ENCODE measurements at regions not wholly inside any gene's neighbourhood (a gene's known extent, or its start where the extent isn't known, plus 50 kb on each side); places are given as distances from the start of the nearest gene placed in this dataset.
A peak's percentile ranks its signal among the peaks of the same experiment; 100 is the strongest.

DNA sequence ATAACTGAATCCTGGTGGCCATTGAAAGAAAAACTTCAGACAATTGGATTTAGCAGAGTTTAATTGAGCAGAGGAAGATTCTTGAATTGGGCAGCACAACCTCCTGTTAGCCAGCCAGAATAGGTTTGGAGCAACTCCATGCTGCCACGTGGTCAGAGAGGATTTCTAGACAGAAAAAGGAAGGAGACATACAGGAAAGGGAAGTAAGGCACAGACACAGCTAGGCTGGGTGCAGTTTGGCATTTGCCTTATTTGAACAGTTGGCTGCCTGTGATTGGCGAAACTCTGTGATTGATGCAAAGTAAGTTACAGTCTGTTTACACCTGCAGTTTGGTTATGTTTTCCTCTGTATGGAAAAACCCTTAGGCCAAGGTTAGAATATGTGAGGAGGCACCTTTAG lies 85.8 kb upstream of the SPATA13 start:
- ATAC-seq (ENCODE audit: low read depth), result no peak
- H3K36me3 Mint-ChIP-seq, result no peaks in the 10 kb centered on the region

DNA sequence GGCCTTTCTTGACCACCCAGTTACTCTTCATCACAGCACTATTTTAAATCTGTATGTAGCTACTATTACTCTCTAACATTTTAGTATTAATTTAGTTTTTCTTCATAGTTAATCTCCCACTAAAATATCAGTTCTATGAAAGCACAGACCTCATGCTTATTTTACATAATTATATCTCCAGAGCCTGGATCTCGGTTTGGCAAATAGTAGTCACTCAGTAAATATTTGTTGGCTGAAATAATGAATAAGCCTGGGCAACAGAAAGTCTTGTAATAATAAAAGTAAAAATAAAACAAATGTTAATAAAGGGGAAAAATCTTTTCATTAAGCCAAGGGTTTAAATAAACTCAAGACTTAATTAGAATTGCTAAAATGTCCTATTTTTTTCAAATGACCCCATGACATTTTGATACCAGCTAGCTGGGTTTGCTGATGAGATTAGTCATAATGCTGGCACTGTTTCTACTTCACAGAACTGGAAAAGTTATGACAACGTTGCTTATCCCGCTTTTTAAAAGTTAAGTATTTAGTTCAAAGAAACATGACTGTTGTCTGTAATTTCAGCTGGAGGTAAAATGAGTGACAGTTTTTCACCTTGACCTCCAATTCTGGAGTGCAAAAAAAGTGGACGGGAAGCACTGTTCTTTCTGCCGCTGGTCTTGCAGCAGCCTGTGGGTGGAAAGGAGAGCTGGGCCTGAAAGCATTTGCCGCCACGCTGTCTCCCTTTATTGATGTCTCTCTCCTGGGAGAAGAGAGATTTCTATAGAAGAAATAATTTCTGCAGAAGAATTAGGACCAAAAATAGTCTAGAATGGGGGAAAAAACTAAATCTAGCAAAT lies 85.2 kb upstream of the SPATA13 start:
- H3K27ac Mint-ChIP-seq, result no peak overlapping the region
- DNase-seq, result no peak
- H3K4me3 Mint-ChIP-seq, result no peak overlapping the region
- POLR2A ChIA-PET, result no interaction called here
- H3K9me3 Mint-ChIP-seq, result no peaks in the 10 kb centered on the region
- H3K4me1 Mint-ChIP-seq, result peaks cover 9% of the 10 kb centered on the region
- H3K27me3 Mint-ChIP-seq, result no peaks in the 10 kb centered on the region
- H3K36me3 Mint-ChIP-seq, result no peaks in the 10 kb centered on the region
- ATAC-seq (ENCODE audit: low read depth), result no peak

More for the DNA sequence above, 85.8 kb upstream of the SPATA13 start:
- Mint-ChIP-seq H3K27me3 (no peaks in the 10 kb centered on the region), H3K9me3 (no peaks in the 10 kb centered on the region), H3K4me1 (peaks cover 9% of the 10 kb centered on the region), H3K4me3 (no peak overlapping the region), H3K27ac (no peak overlapping the region)
- POLR2A ChIA-PET, result no interaction called here
- no peak for DNase-seq

- POLR2A ChIA-PET, result no interaction called here
- no peaks in the 10 kb centered on the region for H3K9me3 Mint-ChIP-seq
- DNase-seq (no peak), ATAC-seq (ENCODE audit: low read depth) (no peak)
- H3K36me3 Mint-ChIP-seq, result no peaks in the 10 kb centered on the region
- no peak overlapping the region for H3K27ac Mint-ChIP-seq
- peaks cover 9% of the 10 kb centered on the region for H3K4me1 Mint-ChIP-seq
- peak overlapping the region; percentile 66 for H3K4me3 Mint-ChIP-seq
- no peaks in the 10 kb centered on the region for H3K27me3 Mint-ChIP-seq
These were observed 84.4 kb upstream of the SPATA13 start for GRCh38 chr13:24076109-24076508.

GRCh38 chr13:24076636-24077035 lies 83.9 kb upstream of the SPATA13 start:
- peak overlapping the region; percentile 66 for H3K4me3 Mint-ChIP-seq
- no peak for ATAC-seq (ENCODE audit: low read depth)
- no peak for DNase-seq
- H3K36me3 Mint-ChIP-seq, result no peaks in the 10 kb centered on the region
- H3K27me3 Mint-ChIP-seq, result no peaks in the 10 kb centered on the region
- peaks cover 9% of the 10 kb centered on the region for H3K4me1 Mint-ChIP-seq
- no peaks in the 10 kb centered on the region for H3K9me3 Mint-ChIP-seq
- peak overlapping the region; percentile 17 for H3K27ac Mint-ChIP-seq
- POLR2A ChIA-PET, result no interaction called here

GRCh38 chr13:24080134-24080533 lies 80.4 kb upstream of the SPATA13 start:
- H3K4me3 Mint-ChIP-seq, result no peak overlapping the region
- H3K4me1 Mint-ChIP-seq, result peaks cover 6% of the 10 kb centered on the region
- no peaks in the 10 kb centered on the region for H3K9me3 Mint-ChIP-seq
- no peak for DNase-seq
- ATAC-seq (ENCODE audit: low read depth), result no peak
- no peaks in the 10 kb centered on the region for H3K36me3 Mint-ChIP-seq
- POLR2A ChIA-PET, result no interaction called here
- H3K27me3 Mint-ChIP-seq, result peaks cover 4% of the 10 kb centered on the region
- no peak overlapping the region for H3K27ac Mint-ChIP-seq

- no peak overlapping the region for H3K4me3 Mint-ChIP-seq
- H3K4me1 Mint-ChIP-seq, result peaks cover 3% of the 10 kb centered on the region
- no peaks in the 10 kb centered on the region for H3K9me3 Mint-ChIP-seq
- DNase-seq (no peak), ATAC-seq (ENCODE audit: low read depth) (no peak)
- H3K27ac Mint-ChIP-seq, result no peak overlapping the region
- no peaks in the 10 kb centered on the region for H3K36me3 Mint-ChIP-seq
- POLR2A ChIA-PET, result no interaction called here
- H3K27me3 Mint-ChIP-seq, result peaks cover 8% of the 10 kb centered on the region
These were observed 79.1 kb upstream of the SPATA13 start for GRCh38 chr13:24081387-24081786.

GRCh38 chr13:24083141-24083540 lies 77.4 kb upstream of the SPATA13 start:
- DNase-seq (no peak), ATAC-seq (ENCODE audit: low read depth) (no peak)
- Mint-ChIP-seq H3K4me1 (no peaks in the 10 kb centered on the region), H3K36me3 (no peaks in the 10 kb centered on the region), H3K9me3 (no peaks in the 10 kb centered on the region), H3K27me3 (peaks cover 12% of the 10 kb centered on the region), H3K27ac (no peak overlapping the region), H3K4me3 (no peak overlapping the region)
- POLR2A ChIA-PET, result no interaction called here

- H3K36me3 Mint-ChIP-seq, result no peaks in the 10 kb centered on the region
- POLR2A ChIA-PET, result no interaction called here
- no peak overlapping the region for H3K4me3 Mint-ChIP-seq
- H3K9me3 Mint-ChIP-seq, result no peaks in the 10 kb centered on the region
- DNase-seq, result no peak
- no peaks in the 10 kb centered on the region for H3K4me1 Mint-ChIP-seq
- H3K27ac Mint-ChIP-seq, result no peak overlapping the region
- peaks cover 12% of the 10 kb centered on the region for H3K27me3 Mint-ChIP-seq
- ATAC-seq (ENCODE audit: low read depth), result no peak
These were observed 76.6 kb upstream of the SPATA13 start for GRCh38 chr13:24083722-24084421.

DNA sequence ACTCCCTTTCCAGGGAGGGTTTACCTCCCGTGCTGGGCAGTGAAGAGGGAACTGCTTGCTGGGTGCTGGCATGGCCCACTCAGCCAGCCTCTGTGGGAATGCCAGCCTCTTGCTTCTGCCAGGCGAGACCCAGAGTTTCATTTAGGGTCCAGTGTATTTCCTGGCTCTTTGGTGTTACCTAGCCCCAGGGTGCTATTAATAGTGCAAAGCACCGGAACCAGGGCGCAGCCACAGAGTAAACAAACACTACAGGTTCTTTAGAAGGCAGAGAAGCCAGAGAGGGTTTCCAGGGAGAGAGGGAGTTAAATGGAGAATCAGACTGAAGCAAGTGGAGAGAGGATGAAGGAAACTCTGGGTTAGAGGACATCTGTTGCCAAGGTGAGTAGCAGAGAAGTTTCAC lies 74.9 kb upstream of the SPATA13 start:
- no peaks in the 10 kb centered on the region for H3K4me1 Mint-ChIP-seq
- no peak overlapping the region for H3K4me3 Mint-ChIP-seq
- no peaks in the 10 kb centered on the region for H3K9me3 Mint-ChIP-seq
- no peak overlapping the region for H3K27ac Mint-ChIP-seq
- no peaks in the 10 kb centered on the region for H3K36me3 Mint-ChIP-seq
- ATAC-seq (ENCODE audit: low read depth) (no peak), DNase-seq (no peak)
- peaks cover 12% of the 10 kb centered on the region for H3K27me3 Mint-ChIP-seq
- POLR2A ChIA-PET, result no interaction called here

GRCh38 chr13:24086642-24087041 lies 73.9 kb upstream of the SPATA13 start:
- DNase-seq (no peak), ATAC-seq (ENCODE audit: low read depth) (no peak)
- H3K4me1 Mint-ChIP-seq, result no peaks in the 10 kb centered on the region
- H3K27me3 Mint-ChIP-seq, result peaks cover 15% of the 10 kb centered on the region
- POLR2A ChIA-PET, result no interaction called here
- no peaks in the 10 kb centered on the region for H3K36me3 Mint-ChIP-seq
- no peak overlapping the region for H3K4me3 Mint-ChIP-seq
- no peak overlapping the region for H3K27ac Mint-ChIP-seq
- H3K9me3 Mint-ChIP-seq, result no peaks in the 10 kb centered on the region

DNA sequence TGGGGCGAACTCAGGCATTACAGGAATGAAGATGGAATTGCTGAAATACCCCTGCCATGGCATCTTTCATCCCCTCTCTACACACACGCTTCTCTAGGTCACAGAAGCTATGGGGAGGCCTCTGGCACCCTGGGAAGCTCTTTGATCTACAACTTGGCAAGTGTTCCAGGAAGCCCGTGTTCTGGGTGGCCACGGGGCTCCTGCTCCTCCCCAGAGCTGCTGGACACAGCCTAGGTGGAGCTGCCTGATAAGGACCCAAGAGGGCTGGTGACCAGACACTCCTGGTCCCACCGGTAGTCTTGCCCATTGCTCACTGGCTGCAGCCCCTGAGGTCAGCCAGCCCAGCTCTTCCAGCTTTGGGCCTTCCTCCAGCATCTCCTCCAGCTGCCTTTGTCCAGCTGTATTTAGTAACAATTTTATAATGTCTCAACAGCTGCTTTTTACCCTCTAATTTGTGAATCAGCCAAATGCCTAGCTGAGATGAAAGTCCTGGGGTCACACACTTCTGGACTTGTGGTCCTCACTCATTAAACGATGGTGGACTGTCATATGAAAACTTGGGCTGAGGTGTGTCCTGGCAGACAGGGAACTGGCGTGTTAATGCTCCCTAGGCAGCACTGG lies 72.8 kb upstream of the SPATA13 start:
- POLR2A ChIA-PET, result no interaction called here

GRCh38 chr13:24090049-24090448 lies 70.5 kb upstream of the SPATA13 start:
- POLR2A ChIA-PET, result no interaction called here
- DNase-seq, result no peak
- H3K27me3 Mint-ChIP-seq, result peaks cover 12% of the 10 kb centered on the region
- H3K36me3 Mint-ChIP-seq, result no peaks in the 10 kb centered on the region
- H3K27ac Mint-ChIP-seq, result no peak overlapping the region
- H3K9me3 Mint-ChIP-seq, result no peaks in the 10 kb centered on the region
- no peak for ATAC-seq (ENCODE audit: low read depth)
- H3K4me3 Mint-ChIP-seq, result no peak overlapping the region
- no peaks in the 10 kb centered on the region for H3K4me1 Mint-ChIP-seq

More for the DNA sequence above, 72.8 kb upstream of the SPATA13 start:
- no peaks in the 10 kb centered on the region for H3K9me3 Mint-ChIP-seq
- H3K36me3 Mint-ChIP-seq, result no peaks in the 10 kb centered on the region
- H3K4me3 Mint-ChIP-seq, result no peak overlapping the region
- H3K4me1 Mint-ChIP-seq, result no peaks in the 10 kb centered on the region
- DNase-seq, result no peak
- H3K27ac Mint-ChIP-seq, result no peak overlapping the region
- H3K27me3 Mint-ChIP-seq, result peaks cover 15% of the 10 kb centered on the region
- no peak for ATAC-seq (ENCODE audit: low read depth)

DNA sequence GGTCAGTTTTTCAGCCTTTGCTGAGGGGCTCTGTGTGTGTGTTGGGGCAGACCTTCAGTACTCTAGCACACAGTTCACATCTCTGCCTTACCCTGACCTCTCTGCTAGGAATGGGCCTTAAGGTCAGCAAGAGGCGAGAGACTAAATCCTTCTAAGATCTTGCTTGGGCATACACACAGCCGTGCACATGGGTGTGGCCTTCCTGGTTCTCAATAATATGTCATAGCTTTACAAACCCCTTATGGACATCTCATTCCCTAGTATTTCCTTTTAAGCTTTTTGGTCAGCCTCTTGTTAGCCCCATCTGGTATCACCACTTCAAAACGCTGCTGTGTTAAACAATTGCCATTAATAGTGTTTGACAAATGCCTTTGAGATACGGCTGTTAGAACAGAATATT lies 69.4 kb upstream of the SPATA13 start:
- no peak overlapping the region for H3K4me3 Mint-ChIP-seq
- H3K36me3 Mint-ChIP-seq, result peaks cover 2% of the 10 kb centered on the region
- no peaks in the 10 kb centered on the region for H3K9me3 Mint-ChIP-seq
- ATAC-seq (ENCODE audit: low read depth) (no peak), DNase-seq (no peak)
- no peak overlapping the region for H3K27ac Mint-ChIP-seq
- POLR2A ChIA-PET, result no interaction called here
- H3K4me1 Mint-ChIP-seq, result no peaks in the 10 kb centered on the region
- peaks cover 8% of the 10 kb centered on the region for H3K27me3 Mint-ChIP-seq

DNA sequence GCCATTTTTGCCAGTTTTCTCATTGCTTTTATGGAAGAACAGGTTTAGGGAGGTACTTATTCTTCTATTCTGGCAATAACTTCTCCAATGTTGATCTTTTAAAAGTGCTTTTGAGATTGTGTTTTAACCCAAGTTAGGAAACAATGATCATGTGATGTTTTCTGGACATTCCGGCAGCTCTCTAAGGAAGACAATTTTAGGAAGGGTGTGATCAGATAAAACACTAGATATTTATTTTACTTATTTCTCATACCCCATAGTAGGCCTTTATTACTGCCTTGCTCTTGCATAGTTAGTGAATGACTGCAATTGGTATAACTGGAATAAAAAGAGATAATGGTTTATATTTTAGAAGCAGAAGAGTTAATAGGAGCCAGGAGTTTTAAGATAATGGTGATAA lies 68.4 kb upstream of the SPATA13 start:
- no peak for DNase-seq
- Mint-ChIP-seq H3K27me3 (peaks cover 3% of the 10 kb centered on the region), H3K9me3 (no peaks in the 10 kb centered on the region), H3K4me3 (no peak overlapping the region), H3K27ac (no peak overlapping the region), H3K4me1 (peaks cover 6% of the 10 kb centered on the region), H3K36me3 (peaks cover 2% of the 10 kb centered on the region)
- no peak for ATAC-seq (ENCODE audit: low read depth)
- POLR2A ChIA-PET, result no interaction called here

All from activated naive CD8-positive, alpha-beta T cell treated with anti-CD3 and anti-CD28 coated beads, Interleukin-2, amount 10 ng/mL, durations not matched to agents 7 days and 5 days (primary cell).